SU-DHL-6 (cell line): ENCODE measurements at regions not wholly inside any gene's neighbourhood (a gene's known extent, or its start where the extent isn't known, plus 50 kb on each side); places are given as distances from the start of the nearest gene placed in this dataset.

Experiments used
- H2AFZ ChIP-seq: fragments of 200-600 bp; sonication (generic); 2 replicates; pipeline ENCODE4 v1.6.1; 2014; ENCODE audit warnings: low read depth, mild to moderate bottlenecking, moderate library complexity, mixed read lengths, antibody characterized with exemption, low read length; ENCODE audit not compliant: severe bottlenecking
- H3F3A ChIP-seq: fragments of 200-600 bp; shearing (Covaris generic); 2 replicates; pipeline ENCODE4 v1.6.0; 2016; ENCODE audit warnings: antibody characterized with exemption, mild to moderate bottlenecking; ENCODE audit not compliant: insufficient read depth
- H3K27ac ChIP-seq: fragments of 200-600 bp; sonication (generic); 2 replicates; pipeline ENCODE4 v1.5.1; 2016; ENCODE audit warnings: low read depth, mild to moderate bottlenecking, low read length, moderate library complexity, mixed read lengths
- H3K27me3 ChIP-seq: fragments of 200-600 bp; sonication (generic), shearing (Covaris generic); 2 replicates; pipeline ENCODE4 v1.6.0; 2014; ENCODE audit warnings: mild to moderate bottlenecking, low read length
- H3K36me3 ChIP-seq: fragments of 200-600 bp; sonication (generic); 2 replicates; pipeline ENCODE4 v1.6.1; 2014; ENCODE audit warnings: mild to moderate bottlenecking, low read length, mixed read lengths
- H3K4me2 ChIP-seq: fragments of 300-600, 200-600 bp; shearing (Covaris generic), sonication (generic); 2 replicates; pipeline ENCODE4 v1.6.0; 2014; ENCODE audit warnings: low read length, low read depth, mild to moderate bottlenecking; ENCODE audit not compliant: poor library complexity, severe bottlenecking
- H3K4me3 ChIP-seq: fragments of 200-600 bp; sonication (generic); 2 replicates; pipeline ENCODE4 v1.5.1; 2014; ENCODE audit warnings: antibody characterized with exemption, low read length, mild to moderate bottlenecking, mixed read lengths; ENCODE audit not compliant: insufficient read depth, poor library complexity, severe bottlenecking
- H3K79me2 ChIP-seq: fragments of 200-600 bp; sonication (generic); 2 replicates; pipeline ENCODE4 v1.6.1; 2014; ENCODE audit warnings: mild to moderate bottlenecking, low read length, moderate library complexity; ENCODE audit not compliant: insufficient read depth
- H3K9ac ChIP-seq: fragments of 200-600 bp; sonication (generic); 2 replicates; pipeline ENCODE4 v1.7.0; 2014; ENCODE audit warnings: mild to moderate bottlenecking, low read length
- H3K9me2 ChIP-seq: fragments of 200-600 bp; sonication (generic); replicated peaks from 2 replicates; pipeline ENCODE4 v1.6.1; 2014; ENCODE audit warnings: low read length; ENCODE audit not compliant: insufficient read depth
- H3K9me3 ChIP-seq: fragments of 200-600 bp; sonication (generic); 2 replicates; pipeline ENCODE4 v1.6.1; 2014; ENCODE audit warnings: low read length, mixed read lengths; ENCODE audit not compliant: insufficient read depth
- H4K20me1 ChIP-seq: fragments of 200-600 bp; sonication (generic); 2 replicates; pipeline ENCODE4 v1.6.1; 2014; ENCODE audit warnings: low read depth, mild to moderate bottlenecking, antibody characterized with exemption, low read length, moderate library complexity, mixed read lengths
- EZH2phosphoT487 ChIP-seq: fragments of 200-600 bp; sonication (generic), shearing (Covaris generic); conservative IDR thresholded peaks from 2 replicates; pipeline ENCODE4 v1.6.1; 2018; ENCODE audit warnings: mild to moderate bottlenecking, antibody characterized with exemption, low read length, moderate library complexity, mixed read lengths
- TF ChIP-seq, protein P1 (sequence below): fragments of 200-600 bp; sonication (generic); IDR thresholded peaks from one replicate; pipeline ENCODE4 v1.5.1; 2017; ENCODE audit warnings: antibody characterized with exemption, mild to moderate bottlenecking, low read length, moderate library complexity; ENCODE audit not compliant: insufficient read depth, poor library complexity, severe bottlenecking

DNA sequence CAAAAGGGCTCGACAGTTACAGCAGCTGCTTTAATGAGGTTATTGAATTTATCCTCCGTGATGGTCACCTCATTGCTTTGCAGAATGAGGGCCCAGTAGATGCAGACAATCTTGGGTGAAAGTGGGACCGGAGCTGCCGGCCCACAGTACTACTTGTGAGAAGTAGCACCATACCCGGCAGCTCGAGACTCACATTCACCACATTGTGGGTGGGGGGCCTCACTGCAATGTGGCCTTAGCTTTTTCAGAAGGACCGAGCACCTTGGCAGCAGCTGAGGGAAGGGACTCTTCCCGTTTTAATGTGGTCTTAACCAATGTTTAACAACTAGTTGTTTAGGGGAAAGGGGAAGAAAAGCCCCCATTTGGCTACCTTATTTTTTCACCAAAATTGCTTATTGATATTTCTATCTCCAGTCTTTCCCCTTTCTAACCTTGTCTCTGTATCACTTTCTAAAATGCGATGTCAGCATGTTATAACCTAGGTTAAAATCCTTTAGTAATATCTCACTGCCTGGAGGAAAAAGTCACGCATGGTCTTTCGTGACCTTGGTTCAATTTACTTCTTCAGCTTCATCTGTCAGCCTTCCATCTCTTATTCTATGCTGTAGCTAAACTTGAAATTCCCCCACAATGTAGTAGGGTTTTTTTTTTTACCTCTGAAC lies 87.4 kb upstream of the PHYHIPL start:
- Histone ChIP-seq H3K9ac (no peak overlapping the region), H3F3A (no peaks in the 10 kb centered on the region), H3K36me3 (no peaks in the 10 kb centered on the region), H3K27ac (no peak overlapping the region), H2AFZ (no peak overlapping the region), H3K27me3 (no peaks in the 10 kb centered on the region), H3K9me3 (no peaks in the 10 kb centered on the region), H3K9me2 (no peaks in the 10 kb centered on the region), H3K4me2 (no peak overlapping the region), H3K79me2 (no peaks in the 10 kb centered on the region), H4K20me1 (no peaks in the 10 kb centered on the region), H3K4me3 (no peak overlapping the region)
- TF ChIP-seq, protein P1, sequence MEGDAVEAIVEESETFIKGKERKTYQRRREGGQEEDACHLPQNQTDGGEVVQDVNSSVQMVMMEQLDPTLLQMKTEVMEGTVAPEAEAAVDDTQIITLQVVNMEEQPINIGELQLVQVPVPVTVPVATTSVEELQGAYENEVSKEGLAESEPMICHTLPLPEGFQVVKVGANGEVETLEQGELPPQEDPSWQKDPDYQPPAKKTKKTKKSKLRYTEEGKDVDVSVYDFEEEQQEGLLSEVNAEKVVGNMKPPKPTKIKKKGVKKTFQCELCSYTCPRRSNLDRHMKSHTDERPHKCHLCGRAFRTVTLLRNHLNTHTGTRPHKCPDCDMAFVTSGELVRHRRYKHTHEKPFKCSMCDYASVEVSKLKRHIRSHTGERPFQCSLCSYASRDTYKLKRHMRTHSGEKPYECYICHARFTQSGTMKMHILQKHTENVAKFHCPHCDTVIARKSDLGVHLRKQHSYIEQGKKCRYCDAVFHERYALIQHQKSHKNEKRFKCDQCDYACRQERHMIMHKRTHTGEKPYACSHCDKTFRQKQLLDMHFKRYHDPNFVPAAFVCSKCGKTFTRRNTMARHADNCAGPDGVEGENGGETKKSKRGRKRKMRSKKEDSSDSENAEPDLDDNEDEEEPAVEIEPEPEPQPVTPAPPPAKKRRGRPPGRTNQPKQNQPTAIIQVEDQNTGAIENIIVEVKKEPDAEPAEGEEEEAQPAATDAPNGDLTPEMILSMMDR = no peak
- no peak for TF ChIP-seq EZH2phosphoT487

DNA sequence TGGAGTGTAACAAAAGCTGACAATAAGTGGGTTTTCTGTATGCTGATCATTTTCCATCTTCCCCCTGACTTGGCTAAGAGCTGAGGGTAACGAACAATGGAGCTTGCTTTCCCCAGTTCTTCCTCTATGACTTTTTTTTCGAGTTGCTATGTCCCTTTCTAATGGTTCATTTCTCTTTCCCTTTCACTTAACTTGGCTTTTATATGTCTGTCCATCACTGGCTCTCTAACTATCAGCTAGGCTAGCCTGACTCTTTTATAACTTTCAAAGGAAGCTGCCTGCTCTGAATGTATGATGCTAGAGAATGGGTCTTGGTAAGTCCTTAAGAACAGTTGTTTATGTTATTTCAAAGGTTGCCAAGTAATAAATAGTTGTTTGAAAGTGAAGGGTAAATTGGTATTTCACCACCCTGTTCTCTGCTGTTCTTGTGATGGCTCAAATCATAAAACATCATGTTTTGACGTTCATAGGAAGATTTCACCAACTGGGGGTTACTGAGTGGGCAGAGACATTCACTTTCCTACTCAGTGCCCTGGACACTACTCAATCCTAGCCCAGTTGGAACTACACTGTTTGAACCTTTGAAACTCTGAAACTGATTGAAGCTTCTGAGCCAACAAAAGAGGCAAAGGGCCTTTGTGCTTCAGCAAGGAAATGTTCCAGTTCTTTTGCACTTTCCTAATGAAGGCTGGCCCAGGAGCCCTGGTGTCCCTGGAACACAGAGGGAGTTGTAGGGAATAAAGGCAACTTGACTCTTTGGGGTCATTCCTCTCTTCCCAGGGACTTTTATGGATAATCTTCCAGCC lies 85.4 kb upstream of the PHYHIPL start:
- Histone ChIP-seq H3K4me3 (no peak overlapping the region), H3K36me3 (no peaks in the 10 kb centered on the region), H4K20me1 (no peaks in the 10 kb centered on the region), H3K79me2 (no peaks in the 10 kb centered on the region), H3K27ac (no peak overlapping the region), H3K9me2 (no peaks in the 10 kb centered on the region), H3F3A (no peaks in the 10 kb centered on the region), H3K27me3 (no peaks in the 10 kb centered on the region), H3K9me3 (no peaks in the 10 kb centered on the region), H2AFZ (no peak overlapping the region), H3K4me2 (no peak overlapping the region), H3K9ac (no peak overlapping the region)
- no peak for TF ChIP-seq EZH2phosphoT487
- TF ChIP-seq, protein P1 = no peak

DNA sequence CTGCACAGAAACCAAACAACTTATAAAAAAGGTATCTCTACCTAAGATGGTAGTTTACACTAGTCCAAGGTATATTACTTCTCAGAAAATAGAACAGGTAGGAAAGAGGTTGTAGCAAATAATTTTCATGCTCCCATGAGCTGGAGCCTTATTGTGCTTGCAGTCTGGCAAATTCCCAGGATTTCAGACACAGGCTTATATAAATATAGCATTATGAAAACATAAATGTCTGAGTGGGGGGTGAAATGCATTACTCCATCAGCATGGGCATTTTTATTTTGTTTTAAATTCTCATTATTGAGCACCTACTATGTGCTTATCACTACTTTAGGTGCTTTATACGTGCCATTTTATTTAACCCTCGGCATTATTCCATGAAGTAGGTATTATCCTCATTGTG lies 83.0 kb upstream of the PHYHIPL start:
- TF ChIP-seq EZH2phosphoT487 = no peak
- TF ChIP-seq, protein P1 = no peak
- no peak overlapping the region for H3K27ac ChIP-seq

More for the DNA sequence above, 83.0 kb upstream of the PHYHIPL start:
- H3K79me2 ChIP-seq = no peaks in the 10 kb centered on the region
- no peak overlapping the region for H3K9ac ChIP-seq
- H3K9me3 ChIP-seq = no peaks in the 10 kb centered on the region
- no peaks in the 10 kb centered on the region for H3K9me2 ChIP-seq
- no peaks in the 10 kb centered on the region for H3K36me3 ChIP-seq
- no peaks in the 10 kb centered on the region for H3K27me3 ChIP-seq
- H4K20me1 ChIP-seq = no peaks in the 10 kb centered on the region
- no peak overlapping the region for H3K4me3 ChIP-seq
- H3K4me2 ChIP-seq = no peak overlapping the region
- H2AFZ ChIP-seq = no peak overlapping the region
- no peaks in the 10 kb centered on the region for H3F3A ChIP-seq
